GM21737 (cell line): ENCODE measurements at regions not wholly inside any gene's neighbourhood (a gene's known extent, or its start where the extent isn't known, plus 50 kb on each side); places are given as distances from the start of the nearest gene placed in this dataset.
"Not testable (repeated sequence)": the region's sequence is repeated elsewhere in the genome, so short reads cannot be mapped to it uniquely, and the experiment has no call there.

Source experiments
- ATAC-seq: cut with Tn5 transposase; IDR thresholded peaks from one replicate; pipeline ENCODE4 v1.9.1; 2021; ENCODE audit warnings: mild to moderate bottlenecking, moderate library complexity; ENCODE audit not compliant: unreplicated experiment

DNA sequence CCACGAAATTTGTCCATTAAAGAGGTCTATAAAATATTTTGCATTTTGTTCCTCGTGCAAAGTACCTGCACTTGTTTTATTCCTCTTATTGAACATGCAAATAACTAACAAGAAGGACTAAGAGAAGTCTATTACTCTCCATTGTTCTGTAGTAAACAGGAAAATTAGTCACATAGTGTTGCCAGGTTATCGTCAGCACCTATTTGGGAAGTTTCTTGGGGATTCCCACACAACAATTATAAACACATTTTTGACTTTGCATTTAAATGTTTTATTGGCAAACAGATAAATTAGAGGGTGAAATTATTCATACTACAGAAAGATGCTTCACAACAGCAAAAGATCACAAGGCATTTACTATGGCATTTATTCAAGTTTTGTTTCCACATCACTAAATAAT is 174.5 kb downstream of the ZC3H11B start:
- ATAC-seq: no peak

DNA sequence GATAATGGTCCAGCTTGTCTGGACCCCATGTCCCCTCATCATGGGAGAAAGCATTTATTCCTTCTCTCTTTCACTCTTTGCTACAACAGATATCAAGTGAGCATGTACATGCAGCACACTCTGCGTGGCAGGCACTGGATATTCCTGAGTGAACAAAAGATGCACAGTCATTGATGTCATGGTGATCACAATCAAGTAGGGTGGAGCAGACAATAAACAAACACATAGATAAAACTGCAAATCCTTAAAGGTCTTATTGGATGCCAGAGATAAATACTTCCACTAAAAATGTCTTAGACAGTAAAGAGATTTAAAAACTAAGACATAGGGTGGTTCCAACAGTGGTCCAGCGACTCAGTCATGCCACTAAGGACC is 178.0 kb downstream of the ZC3H11B start:
- no peak for ATAC-seq

GRCh38 chr1:219434285-219434922 is 178.5 kb downstream of the ZC3H11B start:
- no peak for ATAC-seq

- ATAC-seq: no peak
These were observed 179.3 kb downstream of the ZC3H11B start for GRCh38 chr1:219433496-219434131.

DNA sequence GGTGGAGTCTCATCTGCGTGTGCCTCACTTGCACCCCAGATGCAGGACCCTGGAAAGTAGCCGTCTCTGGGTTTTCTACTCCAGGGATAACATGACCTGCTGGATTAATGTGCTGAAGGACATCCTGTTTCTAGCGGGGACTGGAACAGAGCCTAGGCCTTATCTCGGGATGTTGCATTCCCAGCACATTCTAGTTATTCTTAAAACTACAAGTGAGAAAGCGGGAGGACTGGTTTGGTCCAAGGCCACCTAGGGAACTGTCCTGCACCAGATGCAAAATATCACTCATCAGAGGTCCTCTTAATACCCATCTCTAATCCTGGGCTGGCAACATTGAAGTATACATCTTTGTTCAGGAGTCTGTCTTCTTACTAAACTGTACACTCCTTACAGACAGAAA is 179.9 kb downstream of the ZC3H11B start:
- ATAC-seq: no peak

DNA sequence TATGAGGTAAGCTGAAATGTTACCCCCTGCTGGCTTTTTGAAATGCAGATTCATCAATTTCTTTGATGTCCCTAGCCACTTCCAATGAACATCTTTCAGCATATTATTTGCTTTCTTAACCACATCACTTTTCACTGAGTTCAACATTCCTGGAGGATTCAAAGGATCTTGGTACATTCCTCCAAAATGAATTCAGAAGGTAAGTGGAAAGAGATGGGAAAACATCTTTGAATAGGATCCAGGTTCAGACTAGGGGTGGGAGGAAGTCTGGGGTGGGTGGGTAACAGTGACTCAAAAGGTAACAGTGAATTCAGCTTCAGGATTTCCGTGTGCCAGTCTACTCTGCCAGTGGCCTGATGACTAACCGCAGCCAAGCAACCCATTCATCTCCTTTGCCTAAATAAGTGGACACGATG is 180.7 kb downstream of the ZC3H11B start:
- ATAC-seq: no peak

DNA sequence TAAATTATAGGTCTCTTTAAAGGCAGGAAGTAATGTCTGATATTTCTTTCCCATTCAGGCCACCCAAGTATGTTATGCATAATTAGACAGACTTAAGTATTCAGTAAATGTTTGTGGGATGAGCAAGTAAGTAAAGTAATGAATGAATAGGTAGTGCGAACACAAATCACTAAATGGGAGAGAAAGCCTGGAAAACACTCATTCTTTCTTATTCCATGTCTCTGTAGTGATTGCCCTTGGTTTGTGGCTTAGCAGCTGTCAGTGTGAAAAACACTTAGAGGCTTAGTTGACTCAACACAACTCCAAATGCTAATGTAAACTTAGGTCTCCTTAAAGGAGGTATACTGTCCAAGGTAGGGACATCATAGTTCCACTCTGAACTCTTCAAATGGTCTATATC is 182.5 kb downstream of the ZC3H11B start:
- ATAC-seq: no peak

- no peak for ATAC-seq
These were observed 184.3 kb downstream of the ZC3H11B start for GRCh38 chr1:219428651-219429050.

- no peak for ATAC-seq
These were observed 184.9 kb downstream of the ZC3H11B start for GRCh38 chr1:219427989-219428388.

- no peak for ATAC-seq
These were observed 185.5 kb downstream of the ZC3H11B start for GRCh38 chr1:219427403-219427802.

DNA sequence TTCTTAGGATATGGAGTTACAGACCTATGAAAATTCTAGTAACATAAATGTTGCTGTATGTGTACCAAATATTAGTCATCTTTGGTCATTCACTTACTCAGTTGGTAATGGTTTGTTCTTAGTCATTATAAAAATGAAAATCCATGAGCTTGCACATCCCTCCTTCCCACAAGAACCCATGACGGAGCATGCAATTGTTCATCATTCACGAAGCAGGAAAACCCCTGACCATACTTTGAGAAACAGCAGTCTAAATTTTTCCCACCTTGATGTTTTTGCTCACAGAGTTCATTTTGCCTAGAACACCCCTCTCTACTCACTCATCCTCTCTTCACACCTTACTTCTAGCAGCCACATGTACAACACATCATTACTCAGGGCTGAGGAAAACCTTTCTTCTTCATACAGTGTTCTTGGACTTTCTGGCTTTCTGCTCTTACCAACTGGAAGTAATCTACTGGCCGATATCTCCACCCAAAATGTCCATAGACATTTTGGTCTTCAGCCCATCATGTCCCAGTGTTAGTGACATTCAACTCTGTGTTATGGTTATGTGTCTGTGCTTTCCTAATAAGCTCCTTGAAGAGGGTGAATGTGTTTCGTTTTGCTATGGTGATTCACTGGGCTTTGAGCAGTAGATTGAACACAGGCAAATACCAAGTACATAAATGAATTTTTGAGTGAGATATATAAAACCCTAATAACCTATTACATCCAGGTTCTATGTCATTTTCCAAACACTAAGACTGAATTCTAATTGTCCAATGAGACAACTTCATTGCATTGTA is 189.9 kb downstream of the ZC3H11B start:
- ATAC-seq: no peak

- no peak for ATAC-seq
These were observed 192.0 kb downstream of the ZC3H11B start for GRCh38 chr1:219420913-219421312.

DNA sequence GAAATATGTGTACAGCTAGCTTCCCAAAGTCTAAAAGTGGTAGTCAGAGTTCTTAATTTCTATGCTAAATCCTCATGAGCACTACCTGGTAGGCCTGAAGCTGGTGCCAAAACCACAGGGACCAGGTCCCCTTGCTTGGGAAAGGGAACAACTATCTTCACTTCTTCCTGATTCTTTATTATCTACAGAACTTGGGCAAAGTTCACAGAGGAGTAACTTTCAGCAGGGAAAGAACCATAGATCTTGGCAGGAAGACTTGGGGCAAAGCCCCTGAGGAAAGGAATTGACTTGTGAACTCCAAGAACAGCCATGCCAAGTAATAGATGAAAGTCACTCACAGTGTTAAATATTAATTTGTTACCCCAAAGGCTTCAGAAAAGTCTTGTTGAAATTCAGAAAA is 193.0 kb downstream of the ZC3H11B start:
- no peak for ATAC-seq

DNA sequence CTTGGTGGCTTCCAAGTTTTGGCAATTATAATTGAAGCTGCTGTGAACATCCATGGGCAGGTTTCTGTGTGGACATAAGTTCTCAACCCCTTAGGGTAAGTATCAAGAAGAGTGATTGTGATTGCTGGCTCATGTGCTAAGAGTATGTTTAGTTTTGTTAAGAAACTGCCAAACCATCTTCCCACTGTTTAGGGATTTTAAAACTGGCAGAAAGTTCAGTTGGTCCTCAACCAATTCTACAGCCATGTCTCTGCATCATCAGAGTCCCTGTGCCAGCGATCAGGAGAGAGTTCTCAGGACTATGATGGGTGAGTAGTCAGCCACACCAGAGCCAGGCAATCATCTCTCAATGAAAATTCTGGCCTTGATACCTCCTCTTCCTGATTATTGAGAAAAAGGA is 193.8 kb downstream of the ZC3H11B start:
- no peak for ATAC-seq

DNA sequence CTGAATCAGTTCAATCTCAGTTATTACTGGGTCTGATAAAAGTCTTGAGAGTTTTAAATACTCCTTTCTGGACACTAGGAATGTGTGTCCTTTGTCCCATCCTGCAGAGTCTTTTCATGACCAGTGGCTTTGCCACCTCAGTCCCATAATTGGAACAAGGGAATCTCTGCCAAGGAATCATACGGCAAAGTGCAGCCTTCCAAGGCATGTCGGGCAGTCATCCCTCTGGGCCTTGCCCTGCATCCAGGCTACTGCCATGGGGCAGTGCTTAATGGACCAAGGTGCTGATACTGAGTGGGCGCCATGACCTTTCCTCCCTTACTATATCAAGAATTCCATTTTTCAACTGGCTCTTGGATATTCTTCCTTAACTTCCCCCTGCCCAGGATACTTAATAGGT is 195.3 kb downstream of the ZC3H11B start:
- ATAC-seq: no peak

GRCh38 chr1:219416598-219417238 is 196.2 kb downstream of the ZC3H11B start:
- ATAC-seq: peak; percentile 91

DNA sequence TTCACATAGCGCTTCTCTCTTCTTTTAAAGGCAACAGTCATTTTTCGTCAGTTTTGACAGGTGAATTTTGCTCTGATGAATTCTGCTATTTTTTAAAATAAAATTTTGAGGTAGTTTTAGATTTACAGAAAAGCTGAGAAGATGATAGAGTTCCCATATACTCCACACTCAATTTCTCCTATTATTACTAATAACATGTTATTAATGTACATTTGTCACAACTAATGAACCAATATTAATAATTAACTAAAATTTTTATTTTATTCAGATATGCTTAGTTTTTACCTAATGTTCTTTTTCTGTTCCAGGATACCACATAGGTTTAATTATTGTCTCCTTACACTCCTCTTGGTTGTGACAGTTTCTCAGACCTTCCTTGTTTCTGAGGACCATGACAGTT is 197.0 kb downstream of the ZC3H11B start:
- no peak for ATAC-seq

DNA sequence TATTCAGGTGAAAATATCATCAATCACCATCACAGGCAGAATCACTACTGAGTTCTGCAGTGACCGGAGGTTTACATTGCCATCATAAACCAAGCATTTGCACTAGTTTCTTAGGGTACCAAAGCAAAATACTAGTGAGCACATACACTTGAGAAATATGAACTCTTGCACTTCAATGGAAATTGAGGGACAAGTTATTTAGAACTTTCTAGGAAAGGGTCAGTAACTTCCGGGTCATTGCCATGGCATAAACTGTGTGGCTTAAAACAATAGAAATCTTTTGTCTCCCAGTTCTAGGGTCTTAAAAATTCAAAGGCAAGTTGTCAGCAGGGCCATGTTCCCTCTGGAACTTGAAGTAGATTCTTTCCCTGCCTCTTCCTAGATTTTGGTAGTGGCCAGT is 197.5 kb downstream of the ZC3H11B start:
- no peak for ATAC-seq

DNA sequence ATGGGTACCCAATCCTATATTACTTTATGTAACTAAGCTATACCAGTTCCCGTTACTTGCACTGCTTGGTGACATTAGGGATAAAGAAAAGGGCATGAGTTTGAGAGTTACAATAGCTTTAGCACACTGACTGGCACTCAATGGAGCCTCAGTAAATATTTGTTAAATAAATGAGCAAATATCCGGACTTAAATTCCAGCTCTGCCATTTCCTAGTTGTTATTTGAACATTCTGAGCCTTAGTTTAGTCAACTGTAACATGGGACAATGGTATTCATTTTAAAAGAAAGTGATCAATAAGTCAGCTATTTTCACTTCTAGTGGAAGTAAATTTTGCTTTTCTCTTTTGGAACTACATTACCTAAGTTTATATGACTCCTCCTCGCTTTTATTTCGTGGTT is 198.7 kb downstream of the ZC3H11B start:
- no peak for ATAC-seq

DNA sequence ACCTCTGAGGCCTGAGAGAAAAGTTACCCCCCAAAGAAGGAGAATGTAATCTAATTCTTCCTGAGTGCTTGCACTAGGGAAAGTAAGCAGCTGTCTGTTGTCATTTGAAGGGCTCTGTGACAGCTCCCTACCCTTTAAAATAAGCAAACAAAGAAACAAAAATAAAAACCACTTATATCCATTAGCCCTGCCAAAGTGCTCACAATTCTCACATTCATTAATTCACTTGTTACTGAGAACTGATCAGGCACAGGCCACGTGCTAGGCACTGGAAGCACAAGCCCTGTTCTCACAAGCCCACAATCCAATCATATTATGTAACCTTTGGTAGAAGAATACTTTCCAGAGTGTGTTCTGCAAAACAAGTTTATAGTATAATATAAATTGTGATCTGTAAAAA is 199.4 kb downstream of the ZC3H11B start:
- no peak for ATAC-seq

DNA sequence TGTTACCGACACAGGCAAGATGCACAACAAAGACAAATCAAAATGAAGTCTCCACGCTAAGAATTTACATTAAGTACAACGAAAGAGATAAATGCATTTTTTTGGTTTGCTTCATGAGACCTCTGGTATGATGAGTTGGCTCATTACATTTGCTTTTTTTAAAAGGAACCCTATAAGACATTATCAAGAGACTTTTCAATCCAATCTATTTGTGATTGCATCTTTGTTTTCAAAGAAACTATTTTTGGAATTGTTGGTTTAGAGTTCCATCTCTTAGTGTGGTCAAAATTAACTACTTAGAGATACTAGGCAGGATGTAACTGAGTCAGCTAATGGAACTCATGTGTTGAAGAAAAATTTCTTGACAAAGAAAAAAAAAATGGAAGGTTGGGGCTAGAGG is 200.1 kb downstream of the ZC3H11B start:
- no peak for ATAC-seq

- ATAC-seq: not testable (repeated sequence)
These were observed 202.2 kb downstream of the ZC3H11B start for GRCh38 chr1:219410721-219411120.
